Caco-2 (cell line): ENCODE measurements at regions not wholly inside any gene's neighbourhood (a gene's known extent, or its start where the extent isn't known, plus 50 kb on each side); places are given as distances from the start of the nearest gene placed in this dataset.

Source experiments
- BruUV-seq: library from RNA; stranded (reverse); fragments of 400-500 nt; replicated peaks from 2 replicates; lab custom pipeline; 2021; lab: Mats Ljungman, UMichigan
- CTCF ChIA-PET: fragments of 300-600 bp; sonication (Branson Sonifier 250); formaldehyde crosslinking; loops from one replicate; lab custom pipeline; 2022; ENCODE audit warnings: antibody characterized with exemption; lab: Charles Lee
- POLR2A ChIA-PET: fragments of 300-600 bp; sonication (Branson Sonifier 250); formaldehyde crosslinking; loops from one replicate; lab custom pipeline; 2022; ENCODE audit warnings: antibody characterized with exemption; lab: Charles Lee
- DNase-seq, 2 experiments: peaks; one replicate each; pipeline versions ENCODE4 v3.0.0 to v3.0.0-alpha.2; 2020 to 2022
- H3K27me3 ChIP-seq: replicated peaks from 2 replicates; pipeline ENCODE4 v1.6.0; 2011; ENCODE audit warnings: low read length; ENCODE audit not compliant: control insufficient read depth, insufficient read depth
- H3K36me3 ChIP-seq: 2 replicates; pipeline ENCODE4 v1.5.1; 2011; ENCODE audit warnings: low read length; ENCODE audit not compliant: control insufficient read depth, insufficient read depth
- H3K4me1 ChIP-seq: fragments of 250-450 bp; sonication (Bioruptor Pico); 2 replicates; pipeline ENCODE4 v1.5.1; 2020; ENCODE audit warnings: mild to moderate bottlenecking
- H3K4me3 ChIP-seq: 2 replicates; pipeline ENCODE4 v1.5.1; 2011; ENCODE audit warnings: low read depth, mild to moderate bottlenecking, control low read depth, low read length
- H3K9me3 ChIP-seq: fragments of 250-450 bp; sonication (Bioruptor Pico); 2 replicates; pipeline ENCODE4 v1.5.1; 2020; ENCODE audit warnings: mild to moderate bottlenecking, moderate library complexity
- H3K27ac Mint-ChIP-seq: one replicate; pipeline ENCODE4 v1.8.0; 2022; ENCODE audit warnings: mixed read lengths; ENCODE audit not compliant: unreplicated experiment
- H3K27me3 Mint-ChIP-seq: one replicate; pipeline ENCODE4 v1.8.0; 2022; ENCODE audit warnings: mixed read lengths; ENCODE audit not compliant: insufficient read depth, unreplicated experiment
- H3K36me3 Mint-ChIP-seq: one replicate; pipeline ENCODE4 v1.8.0; 2022; ENCODE audit warnings: mild to moderate bottlenecking, mixed read lengths; ENCODE audit not compliant: insufficient read depth, unreplicated experiment
- H3K4me1 Mint-ChIP-seq: one replicate; pipeline ENCODE4 v1.8.0; 2022; ENCODE audit warnings: low read depth, mixed read lengths; ENCODE audit not compliant: unreplicated experiment
- H3K4me3 Mint-ChIP-seq: one replicate; pipeline ENCODE4 v1.8.0; 2022; ENCODE audit warnings: mild to moderate bottlenecking, moderate library complexity, mixed read lengths; ENCODE audit not compliant: unreplicated experiment
- H3K9me3 Mint-ChIP-seq: one replicate; pipeline ENCODE4 v1.8.0; 2022; ENCODE audit warnings: mixed read lengths; ENCODE audit not compliant: unreplicated experiment
- intact Hi-C: fragments of 100-400 bp; cut with micrococcal nuclease; formaldehyde crosslinking; loops from one replicate; pipeline ENCODE4 v1.10.0; 2022; ENCODE audit not compliant: unreplicated experiment
- TF ChIP-seq, protein P1 (sequence below), 2 experiments: fragments of 200-600 bp in 1 of 2; IDR thresholded peaks; 1 replicate in 1 of 2; 2 replicates in 1 of 2; pipeline versions ENCODE4 v1.5.1 to v1.8.0; 2011 to 2022; ENCODE audit warnings: antibody characterized with exemption in 1 of 2, control low read depth in 1 of 2, inconsistent platforms in 1 of 2, low read depth in 1 of 2, low read length in 1 of 2, mild to moderate bottlenecking in 1 of 2, moderate library complexity in 1 of 2; ENCODE audit not compliant: insufficient read depth in 1 of 2, severe bottlenecking in 1 of 2, unreplicated experiment in 1 of 2

DNA sequence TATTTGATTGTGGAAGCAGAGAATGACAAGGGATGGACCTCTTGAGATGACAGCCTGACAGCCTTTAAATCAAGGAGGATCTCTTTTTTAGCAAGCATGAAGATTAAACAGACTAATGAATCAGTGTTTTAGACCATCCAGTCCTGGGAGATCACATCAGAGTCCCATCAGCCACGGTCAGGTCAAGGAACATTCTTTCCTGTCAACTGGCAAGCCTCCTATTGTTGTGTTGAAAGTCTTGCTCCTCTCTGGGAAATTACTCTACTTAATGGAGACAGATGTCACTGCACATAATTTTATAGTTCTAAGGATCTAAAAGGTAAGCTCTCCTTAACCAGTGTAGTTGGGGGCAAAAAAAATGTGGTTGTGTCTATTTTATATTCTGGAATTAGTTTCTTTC, 469.0 kb downstream of the TMEM182 start:
- ChIA-PET CTCF (no interaction called here), POLR2A (no interaction called here)
- BruUV-seq: no TSS peak
- no peak overlapping the region for H3K4me3 Mint-ChIP-seq
- Histone ChIP-seq H3K9me3 (no peaks in the 10 kb centered on the region), H3K4me3 (no peak overlapping the region), H3K36me3 (no peaks in the 10 kb centered on the region), H3K27me3 (no peaks in the 10 kb centered on the region), H3K4me1 (no peaks in the 10 kb centered on the region)
- intact Hi-C loops: no loop called here
- no peak for DNase-seq
- TF ChIP-seq, protein P1, sequence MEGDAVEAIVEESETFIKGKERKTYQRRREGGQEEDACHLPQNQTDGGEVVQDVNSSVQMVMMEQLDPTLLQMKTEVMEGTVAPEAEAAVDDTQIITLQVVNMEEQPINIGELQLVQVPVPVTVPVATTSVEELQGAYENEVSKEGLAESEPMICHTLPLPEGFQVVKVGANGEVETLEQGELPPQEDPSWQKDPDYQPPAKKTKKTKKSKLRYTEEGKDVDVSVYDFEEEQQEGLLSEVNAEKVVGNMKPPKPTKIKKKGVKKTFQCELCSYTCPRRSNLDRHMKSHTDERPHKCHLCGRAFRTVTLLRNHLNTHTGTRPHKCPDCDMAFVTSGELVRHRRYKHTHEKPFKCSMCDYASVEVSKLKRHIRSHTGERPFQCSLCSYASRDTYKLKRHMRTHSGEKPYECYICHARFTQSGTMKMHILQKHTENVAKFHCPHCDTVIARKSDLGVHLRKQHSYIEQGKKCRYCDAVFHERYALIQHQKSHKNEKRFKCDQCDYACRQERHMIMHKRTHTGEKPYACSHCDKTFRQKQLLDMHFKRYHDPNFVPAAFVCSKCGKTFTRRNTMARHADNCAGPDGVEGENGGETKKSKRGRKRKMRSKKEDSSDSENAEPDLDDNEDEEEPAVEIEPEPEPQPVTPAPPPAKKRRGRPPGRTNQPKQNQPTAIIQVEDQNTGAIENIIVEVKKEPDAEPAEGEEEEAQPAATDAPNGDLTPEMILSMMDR (IDR thresholded peaks at IDR 0.05; ENCODE audit: insufficient read depth in 1 of 2, low read depth in 1 of 2, low read length in 1 of 2, severe bottlenecking in 1 of 2, unreplicated experiment in 1 of 2): no peak
- no peak overlapping the region for H3K27ac Mint-ChIP-seq
- H3K4me1 Mint-ChIP-seq: no peaks in the 10 kb centered on the region
- H3K9me3 Mint-ChIP-seq: no peaks in the 10 kb centered on the region
- peaks cover 3% of the 10 kb centered on the region for H3K27me3 Mint-ChIP-seq
- H3K36me3 Mint-ChIP-seq: no peaks in the 10 kb centered on the region

DNA sequence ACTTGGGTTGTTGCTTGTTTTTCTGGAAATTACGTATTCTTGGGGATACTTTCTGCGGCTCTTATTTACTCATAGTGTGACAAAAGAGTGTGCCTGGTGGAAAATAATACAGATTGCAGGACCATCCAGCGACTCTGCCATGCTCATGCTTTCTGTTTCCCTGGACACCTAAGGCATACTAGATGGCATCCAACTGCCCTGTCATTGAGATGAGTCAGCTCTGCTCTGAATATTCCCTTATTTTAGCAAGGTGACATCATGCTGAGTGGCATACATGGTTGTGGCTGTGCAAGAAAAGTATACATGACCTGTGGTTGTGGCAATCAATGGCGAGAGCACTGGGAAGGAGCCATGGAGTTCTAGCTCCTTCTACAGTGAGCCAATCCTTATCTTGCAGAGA, 471.0 kb downstream of the TMEM182 start:
- H3K9me3 ChIP-seq: no peaks in the 10 kb centered on the region
- TF ChIP-seq, protein P1 (IDR thresholded peaks at IDR 0.05; ENCODE audit: insufficient read depth in 1 of 2, low read depth in 1 of 2, low read length in 1 of 2, severe bottlenecking in 1 of 2, unreplicated experiment in 1 of 2): no peak
- Mint-ChIP-seq H3K36me3 (no peaks in the 10 kb centered on the region), H3K4me1 (no peaks in the 10 kb centered on the region), H3K9me3 (no peaks in the 10 kb centered on the region), H3K27ac (no peak overlapping the region), H3K27me3 (no peaks in the 10 kb centered on the region), H3K4me3 (no peak overlapping the region)
- H3K4me1 ChIP-seq: no peaks in the 10 kb centered on the region
- no peaks in the 10 kb centered on the region for H3K27me3 ChIP-seq
- no TSS peak for BruUV-seq
- no peak for DNase-seq
- ChIA-PET CTCF (no interaction called here), POLR2A (no interaction called here)
- no peak overlapping the region for H3K4me3 ChIP-seq
- no peaks in the 10 kb centered on the region for H3K36me3 ChIP-seq
- intact Hi-C loops: no loop called here

DNA sequence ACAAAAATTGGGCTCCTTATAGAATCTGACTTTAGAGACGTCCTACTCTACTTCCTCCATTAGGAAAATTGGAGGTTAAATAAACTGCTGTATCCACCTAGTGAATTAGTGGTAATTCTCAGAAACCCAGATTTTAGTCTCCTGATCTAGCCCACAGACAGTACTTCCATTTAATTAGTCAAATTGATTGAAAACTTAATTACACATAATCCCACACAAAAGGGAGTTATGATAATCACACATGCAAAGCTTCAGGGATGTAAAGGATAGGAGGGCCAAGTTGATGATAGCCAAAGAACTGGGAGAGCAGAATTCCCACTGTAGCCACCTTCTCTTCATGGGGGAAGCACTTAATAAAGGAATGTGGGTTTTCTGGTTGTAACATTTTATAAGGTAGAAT, 471.9 kb downstream of the TMEM182 start:
- no peaks in the 10 kb centered on the region for H3K36me3 Mint-ChIP-seq
- intact Hi-C loops: no loop called here
- no peaks in the 10 kb centered on the region for H3K4me1 Mint-ChIP-seq
- TF ChIP-seq, protein P1 (IDR thresholded peaks at IDR 0.05; ENCODE audit: insufficient read depth in 1 of 2, low read depth in 1 of 2, low read length in 1 of 2, severe bottlenecking in 1 of 2, unreplicated experiment in 1 of 2): no peak
- DNase-seq: no peak
- Histone ChIP-seq H3K4me3 (no peak overlapping the region), H3K27me3 (no peaks in the 10 kb centered on the region), H3K36me3 (no peaks in the 10 kb centered on the region), H3K4me1 (no peaks in the 10 kb centered on the region), H3K9me3 (no peaks in the 10 kb centered on the region)
- POLR2A ChIA-PET: no interaction called here
- BruUV-seq: no TSS peak
- no peak overlapping the region for H3K27ac Mint-ChIP-seq
- H3K9me3 Mint-ChIP-seq: no peaks in the 10 kb centered on the region
- CTCF ChIA-PET: no interaction called here
- H3K4me3 Mint-ChIP-seq: no peak overlapping the region
- no peaks in the 10 kb centered on the region for H3K27me3 Mint-ChIP-seq
